Neural cell (in vitro differentiated cells): ENCODE measurements at regions not wholly inside any gene's neighbourhood (a gene's known extent, or its start where the extent isn't known, plus 50 kb on each side); places are given as distances from the start of the nearest gene placed in this dataset.
"Not testable (repeated sequence)": the region's sequence is repeated elsewhere in the genome, so short reads cannot be mapped to it uniquely, and the experiment has no call there.

Source experiments
- H2AFZ ChIP-seq: fragments of 200-600, 300-800 bp; sonication (generic), shearing (Covaris generic); 2 replicates; pipeline ENCODE4 v1.6.0; 2014; ENCODE audit warnings: low read depth, mild to moderate bottlenecking, antibody characterized with exemption, low read length, moderate library complexity
- H3F3A ChIP-seq: fragments of 200-600 bp; shearing (Covaris generic); 2 replicates; pipeline ENCODE4 v1.6.1; 2016; ENCODE audit warnings: mild to moderate bottlenecking, moderate library complexity, mixed read lengths, antibody characterized with exemption, low read length; ENCODE audit not compliant: insufficient read depth, poor library complexity, severe bottlenecking
- H3K27ac ChIP-seq: fragments of 200-600, 300-800 bp; sonication (generic), shearing (Covaris generic); 2 replicates; pipeline ENCODE4 v1.5.1; 2014; ENCODE audit warnings: mild to moderate bottlenecking, low read length, moderate library complexity
- H3K27me3 ChIP-seq: fragments of 300-800, 200-600 bp; sonication (generic), shearing (Covaris generic); 2 replicates; pipeline ENCODE4 v1.6.0; 2014; ENCODE audit warnings: mild to moderate bottlenecking, low read depth, low read length, moderate library complexity; ENCODE audit not compliant: insufficient read depth
- H3K36me3 ChIP-seq: fragments of 300-800, 200-600 bp; sonication (generic), shearing (Covaris generic); 2 replicates; pipeline ENCODE4 v1.5.1; 2014; ENCODE audit warnings: mild to moderate bottlenecking, antibody characterized with exemption, low read length, moderate library complexity; ENCODE audit not compliant: insufficient read depth
- H3K4me2 ChIP-seq: fragments of 300-800, 200-600 bp; sonication (generic), shearing (Covaris generic); 2 replicates; pipeline ENCODE4 v1.6.0; 2014; ENCODE audit warnings: mild to moderate bottlenecking, low read length
- H3K4me3 ChIP-seq: fragments of 300-800, 200-600 bp; sonication (generic), shearing (Covaris generic); 2 replicates; pipeline ENCODE4 v1.5.1; 2014; ENCODE audit warnings: mild to moderate bottlenecking, low read length, moderate library complexity
- H3K79me2 ChIP-seq: fragments of 200-600 bp; shearing (Covaris generic); replicated peaks from 2 replicates; pipeline ENCODE4 v1.6.0; 2014; ENCODE audit warnings: mild to moderate bottlenecking, low read length, moderate library complexity; ENCODE audit not compliant: insufficient read depth
- H3K9ac ChIP-seq: fragments of 300-800, 200-600 bp; sonication (generic), shearing (Covaris generic); 2 replicates; pipeline ENCODE4 v1.6.1; 2016; ENCODE audit warnings: mild to moderate bottlenecking, low read length, mixed read lengths
- H3K9me2 ChIP-seq: fragments of 200-600 bp; shearing (Covaris generic); 2 replicates; pipeline ENCODE4 v1.6.1; 2016; ENCODE audit warnings: mild to moderate bottlenecking, low read length, mixed read lengths; ENCODE audit not compliant: insufficient read depth
- H3K9me3 ChIP-seq: fragments of 200-600, 300-800 bp; sonication (generic), shearing (Covaris generic); 2 replicates; pipeline ENCODE4 v1.6.1; 2016; ENCODE audit warnings: mild to moderate bottlenecking, mixed run types, low read length, moderate library complexity, mixed read lengths
- H4K20me1 ChIP-seq: fragments of 200-600 bp; shearing (Covaris generic); 2 replicates; pipeline ENCODE4 v1.6.1; 2016; ENCODE audit warnings: mild to moderate bottlenecking, mixed run types; ENCODE audit not compliant: insufficient read depth
- CTCF ChIP-seq: fragments of 450-650 bp; IDR thresholded peaks from 2 replicates; pipeline ENCODE4 v1.5.1; 2014; ENCODE audit warnings: antibody characterized with exemption, mild to moderate bottlenecking, moderate library complexity; ENCODE audit not compliant: poor library complexity, severe bottlenecking
- EP300 ChIP-seq: fragments of 450-650 bp; conservative IDR thresholded peaks from 2 replicates; pipeline ENCODE4 v1.6.1; 2014; ENCODE audit warnings: antibody characterized with exemption, mild to moderate bottlenecking, moderate library complexity; ENCODE audit not compliant: poor library complexity, severe bottlenecking
- EZH2 ChIP-seq: fragments of 200-600, 300-800 bp; shearing (Covaris generic), sonication (generic); IDR thresholded peaks from 2 replicates; pipeline ENCODE4 v1.6.1; 2014; ENCODE audit warnings: antibody characterized with exemption, low read length, borderline replicate concordance, mild to moderate bottlenecking; ENCODE audit not compliant: insufficient read depth, poor library complexity, severe bottlenecking
- MXI1 ChIP-seq: fragments of 450-650 bp; conservative IDR thresholded peaks from 2 replicates; pipeline ENCODE4 v1.6.1; 2014; ENCODE audit warnings: antibody characterized with exemption, mild to moderate bottlenecking; ENCODE audit not compliant: poor library complexity, severe bottlenecking
- POLR2AphosphoS5 ChIP-seq: IDR thresholded peaks from 2 replicates; pipeline ENCODE4 v1.6.1; 2012
- RAD21 ChIP-seq: fragments of 450-650 bp; conservative IDR thresholded peaks from 2 replicates; pipeline ENCODE4 v1.6.1; 2014; ENCODE audit warnings: antibody characterized with exemption, mild to moderate bottlenecking, moderate library complexity
- REST ChIP-seq: IDR thresholded peaks from 2 replicates; pipeline ENCODE4 v1.6.1; 2012; ENCODE audit warnings: borderline replicate concordance
- SMC3 ChIP-seq: fragments of 450-650 bp; conservative IDR thresholded peaks from 2 replicates; pipeline ENCODE4 v1.6.1; 2014; ENCODE audit warnings: antibody characterized with exemption, mild to moderate bottlenecking, moderate library complexity; ENCODE audit not compliant: poor library complexity
- TAF1 ChIP-seq: IDR thresholded peaks from 2 replicates; pipeline ENCODE4 v1.6.1; 2012; ENCODE audit warnings: low read depth

GRCh38 chr21:35273333-35273732 is 224.2 kb upstream of the RUNX1 start:
- Histone ChIP-seq H3K27ac (no peak overlapping the region), H3F3A (no peaks in the 10 kb centered on the region)

GRCh38 chr21:35271344-35272118 is 222.4 kb upstream of the RUNX1 start:
- not testable (repeated sequence) for H3K4me2 ChIP-seq, H3K4me3 ChIP-seq, H3K9ac ChIP-seq, H3K27me3 ChIP-seq, H4K20me1 ChIP-seq, H3K36me3 ChIP-seq, H2AFZ ChIP-seq, H3K9me3 ChIP-seq, H3F3A ChIP-seq, H3K79me2 ChIP-seq, H3K9me2 ChIP-seq, H3K27ac ChIP-seq

More at GRCh38 chr21:35273333-35273732, 224.2 kb upstream of the RUNX1 start:
- no peak for TF ChIP-seq SMC3
- no peak for TF ChIP-seq EP300
- Histone ChIP-seq H2AFZ (no peak overlapping the region), H3K9me3 (no peaks in the 10 kb centered on the region), H3K9ac (no peak overlapping the region), H4K20me1 (no peaks in the 10 kb centered on the region), H3K4me3 (no peak overlapping the region), H3K4me2 (no peak overlapping the region), H3K79me2 (no peaks in the 10 kb centered on the region), H3K36me3 (no peaks in the 10 kb centered on the region), H3K27me3 (no peaks in the 10 kb centered on the region), H3K9me2 (no peaks in the 10 kb centered on the region)

- H3K36me3 ChIP-seq: no peaks in the 10 kb centered on the region
- no peak overlapping the region for H3K4me3 ChIP-seq
- H3K9me3 ChIP-seq: no peaks in the 10 kb centered on the region
- H3K79me2 ChIP-seq: no peaks in the 10 kb centered on the region
- no peaks in the 10 kb centered on the region for H4K20me1 ChIP-seq
- TF ChIP-seq POLR2AphosphoS5 (no peak), EP300 (no peak)
- no peak overlapping the region for H3K27ac ChIP-seq
- H3K9ac ChIP-seq: no peak overlapping the region
- no peaks in the 10 kb centered on the region for H3K27me3 ChIP-seq
- no peak overlapping the region for H3K4me2 ChIP-seq
- no peaks in the 10 kb centered on the region for H3F3A ChIP-seq
- H2AFZ ChIP-seq: no peak overlapping the region
- H3K9me2 ChIP-seq: no peaks in the 10 kb centered on the region
These were observed 219.7 kb upstream of the RUNX1 start for GRCh38 chr21:35268817-35269216.

- H3K27me3 ChIP-seq: no peaks in the 10 kb centered on the region
- TF ChIP-seq TAF1 (no peak), RAD21 (no peak), CTCF (no peak), SMC3 (no peak), MXI1 (no peak), EZH2 (no peak), EP300 (no peak), POLR2AphosphoS5 (no peak), REST (no peak)
These were observed 219.2 kb upstream of the RUNX1 start for GRCh38 chr21:35268261-35268660.

More at GRCh38 chr21:35268261-35268660, 219.2 kb upstream of the RUNX1 start:
- Histone ChIP-seq H3K36me3 (no peaks in the 10 kb centered on the region), H3K4me3 (no peak overlapping the region), H3K9ac (no peak overlapping the region), H3F3A (no peaks in the 10 kb centered on the region), H2AFZ (no peak overlapping the region), H3K9me2 (no peaks in the 10 kb centered on the region), H3K79me2 (no peaks in the 10 kb centered on the region), H4K20me1 (no peaks in the 10 kb centered on the region), H3K9me3 (no peaks in the 10 kb centered on the region), H3K4me2 (no peak overlapping the region), H3K27ac (no peak overlapping the region)
